Omental fat pad (tissue), 3 donors: ENCODE measurements at regions not wholly inside any gene's neighbourhood (a gene's known extent, or its start where the extent isn't known, plus 50 kb on each side); places are given as distances from the start of the nearest gene placed in this dataset.
A peak's percentile ranks its signal among the peaks of the same experiment; 100 is the strongest.
"Not testable (repeated sequence)": the region's sequence is repeated elsewhere in the genome, so short reads cannot be mapped to it uniquely, and the experiment has no call there.

Source experiments
- ATAC-seq: fragments of 150-250 bp; one replicate; pipeline ENCODE4 v1.9.1; 2016; ENCODE audit warnings: mild to moderate bottlenecking, moderate library complexity; ENCODE audit not compliant: low FRiP score
- DNase-seq: peaks from one replicate; pipeline ENCODE4 v3.0.0-alpha.2; 2019; ENCODE audit warnings: low spot score
- TF ChIP-seq, protein P1 (sequence below), 3 donors: fragments of 450-650 bp; IDR thresholded peaks; one replicate each; pipeline ENCODE4 v1.5.1; 2016 to 2017; ENCODE audit warnings: antibody characterized with exemption in 3 of 3, mild to moderate bottlenecking in 3 of 3, moderate library complexity in 2 of 3

DNA sequence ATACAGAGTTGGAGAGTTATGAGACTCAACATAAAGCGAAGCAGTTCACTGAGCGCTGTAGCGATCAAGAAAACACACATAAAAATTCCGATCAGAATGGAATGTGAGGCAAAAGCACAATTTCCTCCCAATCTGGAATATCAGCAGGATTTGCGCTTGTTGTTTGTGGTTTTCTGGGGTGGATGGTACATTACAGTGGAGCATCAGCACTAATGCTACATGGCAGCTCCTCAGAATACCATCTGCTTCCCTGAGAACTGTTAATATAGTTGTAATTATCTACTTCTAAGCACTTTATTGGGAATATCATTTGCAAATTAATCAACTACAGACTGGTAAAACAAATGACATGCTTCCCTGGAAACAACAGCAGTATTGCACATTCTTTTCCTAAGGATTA is 324.1 kb upstream of the PPARGC1A start:
- no peak for ATAC-seq
- DNase-seq: no peak
- TF ChIP-seq, protein P1, sequence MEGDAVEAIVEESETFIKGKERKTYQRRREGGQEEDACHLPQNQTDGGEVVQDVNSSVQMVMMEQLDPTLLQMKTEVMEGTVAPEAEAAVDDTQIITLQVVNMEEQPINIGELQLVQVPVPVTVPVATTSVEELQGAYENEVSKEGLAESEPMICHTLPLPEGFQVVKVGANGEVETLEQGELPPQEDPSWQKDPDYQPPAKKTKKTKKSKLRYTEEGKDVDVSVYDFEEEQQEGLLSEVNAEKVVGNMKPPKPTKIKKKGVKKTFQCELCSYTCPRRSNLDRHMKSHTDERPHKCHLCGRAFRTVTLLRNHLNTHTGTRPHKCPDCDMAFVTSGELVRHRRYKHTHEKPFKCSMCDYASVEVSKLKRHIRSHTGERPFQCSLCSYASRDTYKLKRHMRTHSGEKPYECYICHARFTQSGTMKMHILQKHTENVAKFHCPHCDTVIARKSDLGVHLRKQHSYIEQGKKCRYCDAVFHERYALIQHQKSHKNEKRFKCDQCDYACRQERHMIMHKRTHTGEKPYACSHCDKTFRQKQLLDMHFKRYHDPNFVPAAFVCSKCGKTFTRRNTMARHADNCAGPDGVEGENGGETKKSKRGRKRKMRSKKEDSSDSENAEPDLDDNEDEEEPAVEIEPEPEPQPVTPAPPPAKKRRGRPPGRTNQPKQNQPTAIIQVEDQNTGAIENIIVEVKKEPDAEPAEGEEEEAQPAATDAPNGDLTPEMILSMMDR (IDR thresholded peaks at IDR 0.05): no peak

DNA sequence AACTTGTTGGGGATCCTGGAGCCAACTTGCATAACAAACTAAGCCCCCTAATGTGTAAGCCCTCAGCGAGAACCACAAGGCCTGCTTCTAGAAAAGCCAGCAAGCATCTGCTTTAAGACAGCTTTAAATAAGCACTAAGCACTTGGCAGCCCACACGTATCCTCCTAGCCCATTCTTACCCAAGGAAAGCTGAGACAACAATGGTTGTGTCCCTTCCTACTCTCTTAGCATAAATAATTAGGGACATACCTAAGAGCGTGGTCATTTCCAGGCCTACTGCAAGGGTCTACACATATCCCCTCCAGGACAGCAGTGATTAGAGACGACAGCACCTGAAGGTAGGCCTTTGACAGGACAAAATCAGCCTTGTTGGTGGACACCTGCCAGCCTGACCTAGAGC is 322.8 kb upstream of the PPARGC1A start:
- DNase-seq: no peak
- no peak for ATAC-seq
- TF ChIP-seq, protein P1 (IDR thresholded peaks at IDR 0.05): no peak

DNA sequence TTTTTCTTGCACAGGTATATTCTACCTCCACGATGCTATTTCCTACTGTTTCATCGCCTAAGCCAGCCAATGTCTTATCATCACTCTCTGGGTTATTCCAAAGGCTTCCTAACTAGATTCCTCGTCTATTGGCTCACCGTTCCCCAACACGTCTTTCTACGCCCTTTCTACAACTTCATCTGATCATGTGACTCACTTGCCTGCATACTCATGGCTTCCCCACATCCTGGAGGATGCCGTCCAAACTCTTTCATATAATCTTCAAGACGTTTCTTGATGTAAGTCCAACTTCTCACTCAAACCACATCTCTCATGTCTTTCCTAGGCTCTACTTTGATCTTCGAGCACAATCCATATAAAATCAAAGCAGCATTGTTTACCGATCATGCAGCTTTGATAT is 322.0 kb upstream of the PPARGC1A start:
- TF ChIP-seq, protein P1 (IDR thresholded peaks at IDR 0.05): no peak
- ATAC-seq (no peak), DNase-seq (no peak)

DNA sequence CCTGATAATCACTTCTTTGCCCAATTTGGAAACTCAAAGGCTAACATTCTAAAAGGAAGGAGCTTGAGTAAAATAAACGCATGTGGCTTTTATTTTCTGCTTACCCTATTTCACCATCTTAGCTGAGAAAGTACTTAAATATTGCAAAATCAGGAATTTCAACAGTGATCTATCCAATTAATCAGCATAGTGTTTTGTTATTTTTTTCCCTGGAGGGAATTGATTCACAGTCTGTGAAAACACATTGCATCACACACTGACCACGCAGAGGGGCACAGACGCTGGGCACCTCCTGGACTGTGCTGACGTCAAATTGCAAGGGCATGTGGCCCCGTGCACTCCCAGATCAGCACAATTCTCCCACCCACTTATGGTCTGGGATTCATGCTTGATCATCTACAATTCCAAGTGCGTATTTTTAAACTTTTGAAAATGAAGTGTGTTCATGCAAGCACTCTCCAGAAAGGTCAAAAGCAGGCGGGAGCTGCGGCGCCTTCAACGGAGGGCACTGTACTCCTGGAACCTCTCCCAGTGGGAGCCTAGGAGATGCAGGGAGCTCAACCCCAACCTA is 320.6 kb upstream of the PPARGC1A start:
- TF ChIP-seq, protein P1 (IDR thresholded peaks at IDR 0.05): no peak
- peak; percentile 99 for ATAC-seq

DNA sequence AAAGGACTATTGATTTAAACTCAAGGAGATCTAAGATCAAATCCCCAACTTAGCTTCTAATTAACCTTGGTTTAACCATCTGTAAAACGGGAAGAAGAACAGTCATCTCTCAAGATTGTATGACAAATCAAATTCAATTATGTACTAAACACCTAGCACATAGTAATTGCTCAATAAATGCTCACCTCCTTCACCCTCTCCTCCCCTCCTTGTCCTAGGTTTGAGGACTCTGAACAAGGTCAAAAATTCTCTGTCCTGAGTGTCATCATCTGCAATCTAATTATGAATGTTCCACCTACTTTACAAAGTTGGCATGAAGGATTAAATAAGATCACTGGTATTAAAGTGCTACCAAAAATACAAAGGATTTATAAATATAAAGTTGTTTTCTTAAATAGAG is 320.1 kb upstream of the PPARGC1A start:
- TF ChIP-seq, protein P1 (IDR thresholded peaks at IDR 0.05): no peak
- DNase-seq (no peak), ATAC-seq (no peak)

More for the DNA sequence above, 320.6 kb upstream of the PPARGC1A start:
- DNase-seq: peak; percentile 43

DNA sequence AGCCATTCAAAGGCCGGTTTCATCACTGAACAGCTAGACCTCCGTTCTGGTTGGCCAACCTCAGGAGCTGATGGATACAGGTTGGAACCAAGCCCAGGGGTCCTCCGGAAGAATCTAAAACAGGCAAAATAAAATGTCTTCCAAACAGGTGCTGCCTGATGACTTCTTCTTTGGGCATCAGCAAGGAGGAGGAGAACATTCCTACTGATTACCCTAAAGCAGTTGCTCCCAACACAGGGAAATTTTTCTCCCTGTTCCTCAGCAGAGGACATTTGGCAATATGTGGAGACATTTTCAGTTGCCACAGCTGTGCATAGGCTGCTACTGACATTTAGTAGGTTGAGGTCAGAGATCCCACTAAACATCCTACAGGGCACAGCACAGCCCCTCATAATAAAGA is 319.3 kb upstream of the PPARGC1A start:
- DNase-seq: no peak
- TF ChIP-seq, protein P1 (IDR thresholded peaks at IDR 0.05): no peak
- ATAC-seq: no peak

DNA sequence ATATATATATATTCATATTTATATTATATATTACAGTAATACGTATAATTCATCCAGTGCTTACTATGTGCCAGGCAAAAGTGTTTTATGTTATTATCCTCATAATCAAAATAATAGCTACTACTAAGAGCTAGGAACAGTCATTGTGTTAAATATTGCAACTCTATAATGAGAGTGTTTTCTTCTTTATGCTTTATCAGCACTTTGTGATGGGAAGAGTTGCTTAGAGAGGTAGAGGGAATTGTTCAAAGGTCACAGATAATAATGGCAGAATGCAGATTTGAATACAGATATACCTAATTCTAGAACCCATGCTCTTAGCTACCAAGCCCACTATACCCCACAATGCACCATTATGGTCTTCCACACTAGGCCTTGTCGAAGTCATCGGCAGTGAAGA is 318.8 kb upstream of the PPARGC1A start:
- TF ChIP-seq, protein P1 (IDR thresholded peaks at IDR 0.05): no peak
- ATAC-seq: no peak
- DNase-seq: no peak

DNA sequence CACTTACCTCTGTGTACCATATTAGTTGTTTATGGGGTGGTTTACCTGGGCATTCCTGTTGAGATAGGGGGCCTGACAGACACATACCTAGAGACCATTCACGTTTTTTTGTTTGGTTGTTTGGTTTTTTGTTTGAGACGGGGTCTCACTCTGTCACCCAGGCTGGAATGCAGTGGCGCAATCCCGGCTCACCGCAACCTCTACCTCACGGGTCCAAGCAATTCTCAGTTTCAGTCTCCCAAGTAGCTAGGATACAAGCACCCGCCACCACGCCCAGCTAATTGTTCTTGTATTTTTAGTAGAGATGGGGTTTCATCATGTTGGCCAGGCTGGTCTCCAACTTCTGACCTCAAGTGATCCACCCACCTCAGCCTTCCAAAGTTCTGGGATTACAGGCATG is 314.9 kb upstream of the PPARGC1A start:
- DNase-seq, ATAC-seq: not testable (repeated sequence)
